ENCODE measurements at regions not wholly inside any gene's neighbourhood (a gene's known extent, or its start where the extent isn't known, plus 50 kb on each side); places are given as distances from the start of the nearest gene placed in this dataset.
"Not testable (repeated sequence)": the region's sequence is repeated elsewhere in the genome, so short reads cannot be mapped to it uniquely, and the experiment has no call there.

DNA sequence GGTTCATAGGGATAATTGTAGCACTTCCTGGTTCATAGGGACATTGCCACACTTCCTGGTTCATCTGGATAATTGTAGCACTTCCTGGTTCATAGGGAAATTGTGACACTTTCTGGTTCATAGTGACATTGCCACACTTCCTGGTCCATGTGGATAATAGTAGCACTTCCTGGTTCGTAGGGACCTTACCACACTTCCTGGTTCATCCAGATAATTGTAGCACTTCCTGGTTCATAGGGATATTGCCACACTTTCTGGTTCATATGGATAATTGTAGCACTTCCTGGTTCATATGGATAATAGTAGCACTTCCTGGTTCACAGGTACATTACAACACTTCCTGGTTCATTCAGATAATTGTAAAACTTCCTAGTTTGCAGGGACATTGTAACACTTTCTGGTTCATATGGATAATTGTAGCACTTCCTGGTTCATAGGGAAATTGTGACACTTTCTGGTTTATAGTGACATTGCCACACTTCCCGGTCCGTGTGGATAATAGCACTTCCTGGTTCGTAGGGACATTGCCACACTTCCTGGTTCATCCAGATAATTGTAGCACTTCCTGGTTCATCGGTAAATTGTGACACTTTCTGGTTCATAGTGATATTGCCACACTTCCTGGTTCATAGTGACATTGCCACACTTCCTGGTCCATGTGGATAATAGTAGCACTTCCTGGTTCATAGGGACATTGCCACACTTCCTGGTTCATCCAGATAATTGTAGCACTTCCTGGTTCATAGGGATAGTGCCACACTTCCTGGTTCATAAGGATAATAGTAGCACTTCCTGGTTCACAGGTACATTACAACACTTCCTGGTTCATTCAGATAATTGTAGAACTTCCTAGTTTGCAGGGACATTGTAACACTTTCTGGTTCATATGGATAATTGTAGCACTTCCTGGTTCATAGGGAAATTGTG, 60.8 kb upstream of the CD99 start:
- H3K4me1 Mint-ChIP-seq; H3K27me3 Mint-ChIP-seq (ENCODE audit: low read depth); DNase-seq (ENCODE audit: low read depth, low spot score); H3K4me3 Mint-ChIP-seq; H3K27ac Mint-ChIP-seq (ENCODE audit: unreplicated experiment): not testable (repeated sequence)
- Mint-ChIP-seq H3K9me3 (peaks cover 25% of the 10 kb centered on the region), H3K36me3 (ENCODE audit: low read depth) (peaks cover 45% of the 10 kb centered on the region)

DNA sequence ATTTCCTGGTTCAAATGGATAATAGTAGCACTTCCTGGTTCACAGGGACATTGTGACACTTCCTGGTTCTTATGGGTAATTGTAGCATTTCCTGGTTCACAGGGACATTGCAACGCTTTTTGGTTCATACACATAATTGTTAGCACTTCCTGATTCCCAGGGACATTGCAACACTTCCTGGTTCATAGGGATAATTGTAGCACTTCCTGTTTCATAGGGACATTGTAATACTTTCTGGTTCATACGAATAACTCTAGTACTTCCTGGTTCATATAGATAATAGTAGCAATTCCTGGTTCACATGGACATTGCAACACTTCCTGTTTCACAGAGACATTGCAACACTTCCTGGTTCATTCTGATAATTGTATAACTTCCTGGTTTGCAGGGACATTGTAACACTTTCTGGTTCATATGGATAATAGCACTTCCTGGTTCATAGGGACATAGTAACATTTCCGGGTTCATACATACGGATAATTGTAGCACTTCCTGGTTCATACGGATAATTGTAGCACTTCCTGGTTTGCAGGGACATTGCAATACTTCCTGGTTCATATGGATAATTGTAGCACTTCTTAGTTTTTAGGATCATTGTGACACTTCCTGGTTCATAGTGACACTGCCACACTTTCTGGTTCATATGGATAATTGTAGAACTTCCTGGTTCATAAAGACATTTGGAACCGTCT, 61.6 kb upstream of the CD99 start:
- no peak for TF ChIP-seq CTCF (conservative IDR thresholded peaks at IDR 0.05)

GRCh38 chrX:2628751-2629315, 62.3 kb upstream of the CD99 start:
- DNase-seq (ENCODE audit: low read depth, low spot score): no peak
- Mint-ChIP-seq H3K4me3 (no peak overlapping the region), H3K27ac (ENCODE audit: unreplicated experiment) (no peak overlapping the region), H3K36me3 (ENCODE audit: low read depth) (peaks cover 45% of the 10 kb centered on the region), H3K9me3 (peaks cover 25% of the 10 kb centered on the region), H3K27me3 (ENCODE audit: low read depth) (no peaks in the 10 kb centered on the region), H3K4me1 (no peaks in the 10 kb centered on the region)
- no peak for TF ChIP-seq CTCF (conservative IDR thresholded peaks at IDR 0.05)

More for the DNA sequence above, 61.6 kb upstream of the CD99 start:
- peaks cover 25% of the 10 kb centered on the region for H3K9me3 Mint-ChIP-seq
- no peak for DNase-seq (ENCODE audit: low read depth, low spot score)
- H3K4me3 Mint-ChIP-seq: no peak overlapping the region
- H3K27me3 Mint-ChIP-seq (ENCODE audit: low read depth): no peaks in the 10 kb centered on the region
- H3K36me3 Mint-ChIP-seq (ENCODE audit: low read depth): peaks cover 45% of the 10 kb centered on the region
- no peaks in the 10 kb centered on the region for H3K4me1 Mint-ChIP-seq
- H3K27ac Mint-ChIP-seq (ENCODE audit: unreplicated experiment): no peak overlapping the region

GRCh38 chrX:2627272-2627867, 63.7 kb upstream of the CD99 start:
- H3K4me1 Mint-ChIP-seq: no peaks in the 10 kb centered on the region
- H3K36me3 Mint-ChIP-seq (ENCODE audit: low read depth): peaks cover 46% of the 10 kb centered on the region
- H3K9me3 Mint-ChIP-seq: peaks cover 24% of the 10 kb centered on the region
- H3K27ac Mint-ChIP-seq (ENCODE audit: unreplicated experiment): no peak overlapping the region
- no peak overlapping the region for H3K4me3 Mint-ChIP-seq
- no peaks in the 10 kb centered on the region for H3K27me3 Mint-ChIP-seq (ENCODE audit: low read depth)
- peak; percentile 59 for DNase-seq (ENCODE audit: low read depth, low spot score)
- TF ChIP-seq CTCF (conservative IDR thresholded peaks at IDR 0.05): peak; percentile 69

- no peak for TF ChIP-seq CTCF (conservative IDR thresholded peaks at IDR 0.05)
- peaks cover 20% of the 10 kb centered on the region for H3K9me3 Mint-ChIP-seq
- H3K27me3 Mint-ChIP-seq (ENCODE audit: low read depth): no peaks in the 10 kb centered on the region
- no peaks in the 10 kb centered on the region for H3K4me1 Mint-ChIP-seq
- H3K27ac Mint-ChIP-seq (ENCODE audit: unreplicated experiment): peak overlapping the region; percentile 63
- DNase-seq (ENCODE audit: low read depth, low spot score): no peak
- peaks cover 42% of the 10 kb centered on the region for H3K36me3 Mint-ChIP-seq (ENCODE audit: low read depth)
- H3K4me3 Mint-ChIP-seq: no peak overlapping the region
These were observed 64.3 kb upstream of the CD99 start for GRCh38 chrX:2626750-2627149.
